Karpas-422 (cell line): ENCODE measurements at regions not wholly inside any gene's neighbourhood (a gene's known extent, or its start where the extent isn't known, plus 50 kb on each side); places are given as distances from the start of the nearest gene placed in this dataset.

ENCODE experiments used
- DNase-seq: peaks from one replicate; pipeline ENCODE4 v3.0.0-alpha.2; 2015
- H2AFZ ChIP-seq: fragments of 200-600 bp; sonication (generic); 2 replicates; pipeline ENCODE4 v1.6.1; 2014; ENCODE audit warnings: antibody characterized with exemption, low read length, mixed read lengths
- H3K27ac ChIP-seq: fragments of 200-600 bp; sonication (generic); 2 replicates; pipeline ENCODE4 v1.5.1; 2014; ENCODE audit warnings: mild to moderate bottlenecking, low read length, moderate library complexity
- H3K27me3 ChIP-seq: fragments of 200-600 bp; sonication (generic); 2 replicates; pipeline ENCODE4 v1.6.1; 2014; ENCODE audit warnings: low read length, mixed read lengths
- H3K36me3 ChIP-seq: fragments of 200-600 bp; sonication (generic); 2 replicates; pipeline ENCODE4 v1.6.1; 2014; ENCODE audit warnings: low read length, mixed read lengths; ENCODE audit not compliant: insufficient read depth
- H3K4me1 ChIP-seq: fragments of 200-600 bp; sonication (generic); 2 replicates; pipeline ENCODE4 v1.6.1; 2014; ENCODE audit warnings: mild to moderate bottlenecking, low read length, mixed read lengths
- H3K4me2 ChIP-seq: fragments of 200-600 bp; sonication (generic); 2 replicates; pipeline ENCODE4 v1.6.1; 2014; ENCODE audit warnings: low read length, low read depth, mild to moderate bottlenecking; ENCODE audit not compliant: poor library complexity, severe bottlenecking
- H3K4me3 ChIP-seq: fragments of 200-600 bp; sonication (generic); 2 replicates; pipeline ENCODE4 v1.5.1; 2014; ENCODE audit warnings: mild to moderate bottlenecking, antibody characterized with exemption, low read length, mixed read lengths
- H3K79me2 ChIP-seq: fragments of 200-600 bp; sonication (generic); 2 replicates; pipeline ENCODE4 v1.6.1; 2014; ENCODE audit warnings: mild to moderate bottlenecking, low read length, mixed read lengths
- H3K9ac ChIP-seq: fragments of 200-600 bp; sonication (generic); 2 replicates; pipeline ENCODE4 v1.6.0; 2014; ENCODE audit warnings: low read length
- H3K9me2 ChIP-seq: fragments of 200-600 bp; sonication (generic), shearing (Covaris generic); replicated peaks from 2 replicates; pipeline ENCODE4 v1.6.0; 2014; ENCODE audit warnings: mild to moderate bottlenecking, low read length, moderate library complexity; ENCODE audit not compliant: insufficient read depth
- H3K9me3 ChIP-seq: fragments of 300-700, 200-600 bp; sonication (generic); 2 replicates; pipeline ENCODE4 v1.6.1; 2014; ENCODE audit warnings: low read length, mixed read lengths
- H4K20me1 ChIP-seq: fragments of 200-600 bp; sonication (generic); 2 replicates; pipeline ENCODE4 v1.6.1; 2014; ENCODE audit warnings: mild to moderate bottlenecking, antibody characterized with exemption, low read length, low read depth; ENCODE audit not compliant: insufficient read depth

GRCh38 chr11:10374386-10374785 is 69.5 kb downstream of the ADM start:
- H3K27ac ChIP-seq, result no peak overlapping the region
- H3K9me2 ChIP-seq, result no peaks in the 10 kb centered on the region
- no peak overlapping the region for H3K4me3 ChIP-seq
- H3K4me2 ChIP-seq, result no peak overlapping the region
- H2AFZ ChIP-seq, result no peak overlapping the region
- H3K27me3 ChIP-seq, result no peaks in the 10 kb centered on the region
- H3K4me1 ChIP-seq, result no peaks in the 10 kb centered on the region
- H3K9me3 ChIP-seq, result no peaks in the 10 kb centered on the region
- no peaks in the 10 kb centered on the region for H3K36me3 ChIP-seq
- H3K9ac ChIP-seq, result no peak overlapping the region
- no peaks in the 10 kb centered on the region for H3K79me2 ChIP-seq
- H4K20me1 ChIP-seq, result no peaks in the 10 kb centered on the region
- DNase-seq, result no peak

DNA sequence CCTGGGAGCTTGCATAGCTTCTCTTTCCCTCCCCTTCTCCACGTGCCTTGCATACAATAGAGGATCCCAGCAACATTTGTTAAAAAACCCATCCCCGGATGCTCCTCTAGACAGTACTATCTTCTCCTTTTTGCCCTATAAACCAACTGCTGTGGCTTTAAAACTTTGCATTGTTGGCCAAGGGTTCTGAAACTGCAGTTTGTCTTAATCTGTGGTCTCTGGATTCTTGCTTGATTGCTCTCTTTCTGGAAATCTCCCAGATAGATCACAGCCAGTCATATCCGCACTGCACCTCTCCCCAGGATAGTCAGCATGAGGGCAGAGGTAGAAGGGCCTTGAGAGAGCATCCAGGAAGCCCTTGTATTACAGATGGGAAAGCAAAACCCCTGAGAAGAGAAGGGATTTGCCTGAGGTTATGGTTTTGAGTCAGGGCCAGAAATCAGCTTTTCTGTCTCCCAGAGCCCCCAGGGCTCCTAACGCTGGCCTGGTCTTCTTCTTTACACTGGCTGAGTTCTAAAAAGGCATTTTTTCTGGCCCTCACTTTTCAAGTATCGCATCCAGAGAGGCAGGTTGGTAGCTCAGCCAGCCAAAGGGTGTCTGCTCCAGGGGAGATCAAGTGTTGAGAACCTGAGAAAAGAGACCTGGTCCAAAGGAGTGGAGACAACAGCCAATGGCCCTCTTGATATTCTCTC is 70.6 kb downstream of the ADM start:
- H3K9me2 ChIP-seq, result no peaks in the 10 kb centered on the region
- no peaks in the 10 kb centered on the region for H4K20me1 ChIP-seq
- no peak overlapping the region for H3K9ac ChIP-seq
- H2AFZ ChIP-seq, result no peak overlapping the region
- H3K36me3 ChIP-seq, result no peaks in the 10 kb centered on the region
- H3K4me1 ChIP-seq, result no peaks in the 10 kb centered on the region
- no peaks in the 10 kb centered on the region for H3K27me3 ChIP-seq
- no peak overlapping the region for H3K27ac ChIP-seq
- H3K4me2 ChIP-seq, result no peak overlapping the region
- no peak overlapping the region for H3K4me3 ChIP-seq
- no peaks in the 10 kb centered on the region for H3K79me2 ChIP-seq
- no peak for DNase-seq
- H3K9me3 ChIP-seq, result no peaks in the 10 kb centered on the region

- H2AFZ ChIP-seq, result no peak overlapping the region
- no peaks in the 10 kb centered on the region for H4K20me1 ChIP-seq
- H3K4me2 ChIP-seq, result no peak overlapping the region
- H3K36me3 ChIP-seq, result no peaks in the 10 kb centered on the region
- H3K9ac ChIP-seq, result no peak overlapping the region
- H3K79me2 ChIP-seq, result no peaks in the 10 kb centered on the region
- no peak overlapping the region for H3K4me3 ChIP-seq
- H3K9me2 ChIP-seq, result no peaks in the 10 kb centered on the region
- H3K27ac ChIP-seq, result no peak overlapping the region
- no peaks in the 10 kb centered on the region for H3K27me3 ChIP-seq
- no peak for DNase-seq
- H3K9me3 ChIP-seq, result no peaks in the 10 kb centered on the region
- no peaks in the 10 kb centered on the region for H3K4me1 ChIP-seq
These were observed 71.2 kb downstream of the ADM start for GRCh38 chr11:10376061-10376460.

DNA sequence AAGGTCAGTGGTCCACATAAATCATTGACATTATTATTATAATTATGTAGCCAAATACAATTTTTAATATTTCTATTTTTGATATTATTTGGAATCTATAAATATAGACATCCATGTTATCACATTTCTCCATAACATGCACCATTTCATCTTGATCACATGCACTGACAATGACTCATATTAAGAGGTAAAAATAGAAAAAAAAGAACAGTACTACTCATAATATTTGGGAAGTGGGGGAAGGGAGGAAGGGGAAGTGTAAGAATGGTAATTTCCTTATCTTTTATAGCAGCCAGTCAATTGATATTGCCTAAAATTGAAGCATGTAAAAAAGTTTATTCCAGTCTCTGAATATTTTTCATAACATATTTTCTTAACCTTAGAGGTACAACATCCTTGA is 72.3 kb downstream of the ADM start:
- DNase-seq, result no peak
- no peak overlapping the region for H3K9ac ChIP-seq
- no peak overlapping the region for H3K4me2 ChIP-seq
- no peak overlapping the region for H3K4me3 ChIP-seq
- H3K79me2 ChIP-seq, result no peaks in the 10 kb centered on the region
- no peak overlapping the region for H2AFZ ChIP-seq
- no peaks in the 10 kb centered on the region for H3K9me2 ChIP-seq
- no peaks in the 10 kb centered on the region for H3K36me3 ChIP-seq
- H3K27ac ChIP-seq, result no peak overlapping the region
- no peaks in the 10 kb centered on the region for H3K27me3 ChIP-seq
- H3K4me1 ChIP-seq, result no peaks in the 10 kb centered on the region
- H3K9me3 ChIP-seq, result no peaks in the 10 kb centered on the region
- no peaks in the 10 kb centered on the region for H4K20me1 ChIP-seq

DNA sequence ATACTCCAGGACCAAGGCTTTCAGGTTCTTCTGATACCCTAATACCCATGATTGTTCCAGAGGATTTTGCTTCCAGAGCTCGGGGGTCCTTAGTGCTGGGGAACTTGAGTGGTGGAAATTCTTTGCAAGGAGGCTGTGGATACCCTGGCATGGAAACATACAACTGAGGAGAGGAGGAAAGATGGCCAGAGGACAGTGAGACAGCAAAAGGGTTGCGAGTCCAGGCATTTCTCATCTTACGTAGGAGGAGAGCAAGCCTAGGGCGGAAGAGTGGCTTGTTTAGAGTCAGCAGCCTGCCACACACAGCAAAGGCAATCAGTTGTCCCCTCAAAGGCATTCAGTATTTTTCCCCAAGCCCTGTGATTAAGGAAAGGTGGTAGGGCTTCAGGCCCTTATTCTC is 73.5 kb downstream of the ADM start:
- Histone ChIP-seq H2AFZ (no peak overlapping the region), H3K9me2 (no peaks in the 10 kb centered on the region), H3K4me1 (no peaks in the 10 kb centered on the region), H3K27ac (no peak overlapping the region), H3K9me3 (no peaks in the 10 kb centered on the region), H3K4me3 (no peak overlapping the region), H4K20me1 (no peaks in the 10 kb centered on the region), H3K79me2 (no peaks in the 10 kb centered on the region), H3K36me3 (no peaks in the 10 kb centered on the region), H3K4me2 (no peak overlapping the region), H3K27me3 (no peaks in the 10 kb centered on the region), H3K9ac (no peak overlapping the region)
- DNase-seq, result no peak

DNA sequence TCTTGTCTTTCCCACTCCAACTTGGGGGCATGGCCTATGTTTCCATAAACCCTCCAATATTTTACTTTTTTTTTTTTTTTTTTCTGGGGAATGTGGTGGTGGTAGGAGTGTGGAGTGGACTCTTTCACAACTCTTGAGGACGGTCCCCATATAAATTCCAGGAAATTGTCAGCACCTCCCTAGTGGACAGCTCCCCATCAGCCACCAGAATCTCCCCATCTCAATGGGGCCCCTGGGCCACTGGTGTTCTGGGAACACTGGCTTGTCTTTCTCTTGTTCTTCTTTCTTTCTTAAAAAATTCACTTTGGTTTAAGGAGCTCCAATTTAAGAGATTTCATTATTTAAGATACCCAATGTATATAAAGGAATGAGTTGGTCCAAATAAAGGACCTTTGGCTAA is 74.1 kb downstream of the ADM start:
- H4K20me1 ChIP-seq, result no peaks in the 10 kb centered on the region
- DNase-seq, result no peak

DNA sequence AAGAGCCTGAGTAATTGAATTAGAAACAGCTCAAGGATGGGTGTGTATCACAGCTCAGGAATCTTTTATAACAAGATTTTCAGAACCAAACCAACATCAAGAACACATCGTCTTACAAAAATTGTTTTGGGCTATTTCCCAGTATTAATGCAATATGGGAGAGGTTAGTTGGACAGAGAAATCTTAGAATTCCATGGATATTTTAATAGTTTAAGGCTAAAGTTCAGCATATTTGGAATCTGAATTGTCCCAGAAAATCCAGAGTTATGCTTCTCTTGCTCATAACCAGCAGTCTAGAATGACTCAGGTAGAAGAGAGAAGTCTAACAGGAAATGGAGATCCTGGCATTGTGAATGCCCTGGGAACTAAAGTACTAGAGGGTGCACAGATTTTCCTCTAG is 74.6 kb downstream of the ADM start:
- Histone ChIP-seq H3K9ac (no peak overlapping the region), H3K4me1 (no peaks in the 10 kb centered on the region), H3K4me3 (no peak overlapping the region), H3K9me3 (no peaks in the 10 kb centered on the region), H3K4me2 (no peak overlapping the region), H3K36me3 (no peaks in the 10 kb centered on the region), H2AFZ (no peak overlapping the region), H3K79me2 (no peaks in the 10 kb centered on the region), H4K20me1 (no peaks in the 10 kb centered on the region), H3K27me3 (no peaks in the 10 kb centered on the region), H3K9me2 (no peaks in the 10 kb centered on the region), H3K27ac (no peak overlapping the region)
- no peak for DNase-seq

More for the DNA sequence above, 74.1 kb downstream of the ADM start:
- H3K79me2 ChIP-seq, result no peaks in the 10 kb centered on the region
- H3K27me3 ChIP-seq, result no peaks in the 10 kb centered on the region
- no peaks in the 10 kb centered on the region for H3K9me2 ChIP-seq
- no peak overlapping the region for H2AFZ ChIP-seq
- H3K9ac ChIP-seq, result no peak overlapping the region
- H3K4me2 ChIP-seq, result no peak overlapping the region
- H3K9me3 ChIP-seq, result no peaks in the 10 kb centered on the region
- H3K4me1 ChIP-seq, result no peaks in the 10 kb centered on the region
- H3K27ac ChIP-seq, result no peak overlapping the region
- no peaks in the 10 kb centered on the region for H3K36me3 ChIP-seq
- H3K4me3 ChIP-seq, result no peak overlapping the region

DNA sequence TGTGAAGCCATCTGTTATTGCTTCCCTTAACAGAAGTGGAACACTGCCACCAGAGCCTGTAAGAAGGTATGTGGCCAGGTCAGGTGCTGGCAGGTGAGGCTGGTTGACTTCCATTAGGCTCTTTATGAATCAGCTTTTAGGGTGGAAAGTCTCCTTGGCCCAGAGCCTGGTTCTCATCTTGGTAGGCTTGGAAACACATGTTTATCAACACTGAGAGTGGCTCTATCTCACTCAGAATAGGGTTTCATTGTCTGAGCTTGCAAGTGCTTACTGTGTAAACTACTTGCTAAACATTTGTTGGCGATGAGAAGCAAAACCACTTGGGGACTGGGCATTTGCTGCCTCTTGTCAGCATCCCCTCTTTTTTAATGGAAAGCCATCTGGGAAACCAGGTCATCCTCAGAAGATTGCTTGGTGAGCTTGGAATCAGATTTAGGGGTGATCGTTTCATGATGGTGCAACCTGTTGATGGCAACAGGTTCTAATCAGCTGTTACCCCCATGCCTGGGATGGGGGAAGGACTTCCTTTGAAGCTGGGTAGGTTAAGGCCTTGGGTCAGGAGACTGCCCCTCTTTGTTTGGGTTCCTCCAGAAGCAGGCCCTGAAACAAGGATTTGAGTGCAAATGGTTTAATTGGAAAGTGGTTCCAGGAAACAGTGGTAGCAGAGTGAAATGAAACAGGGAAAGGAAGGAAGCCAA is 75.0 kb upstream of the AMPD3 start:
- Histone ChIP-seq H2AFZ (no peak overlapping the region), H3K9ac (no peak overlapping the region), H3K4me2 (no peak overlapping the region), H3K9me2 (no peaks in the 10 kb centered on the region), H3K4me3 (no peak overlapping the region), H3K27ac (no peak overlapping the region), H3K9me3 (no peaks in the 10 kb centered on the region), H3K4me1 (no peaks in the 10 kb centered on the region), H3K27me3 (no peaks in the 10 kb centered on the region), H3K79me2 (no peaks in the 10 kb centered on the region), H3K36me3 (no peaks in the 10 kb centered on the region), H4K20me1 (no peaks in the 10 kb centered on the region)
- DNase-seq, result no peak
